DMS 273 treated with DMSO at 0.1 percent for 48 hours (cell line): ENCODE measurements at regions not wholly inside any gene's neighbourhood (a gene's known extent, or its start where the extent isn't known, plus 50 kb on each side); places are given as distances from the start of the nearest gene placed in this dataset.

Experiments used
- DNase-seq: peaks from one replicate; lab custom pipeline; 2025; lab: John Stamatoyannopoulos, UW

DNA sequence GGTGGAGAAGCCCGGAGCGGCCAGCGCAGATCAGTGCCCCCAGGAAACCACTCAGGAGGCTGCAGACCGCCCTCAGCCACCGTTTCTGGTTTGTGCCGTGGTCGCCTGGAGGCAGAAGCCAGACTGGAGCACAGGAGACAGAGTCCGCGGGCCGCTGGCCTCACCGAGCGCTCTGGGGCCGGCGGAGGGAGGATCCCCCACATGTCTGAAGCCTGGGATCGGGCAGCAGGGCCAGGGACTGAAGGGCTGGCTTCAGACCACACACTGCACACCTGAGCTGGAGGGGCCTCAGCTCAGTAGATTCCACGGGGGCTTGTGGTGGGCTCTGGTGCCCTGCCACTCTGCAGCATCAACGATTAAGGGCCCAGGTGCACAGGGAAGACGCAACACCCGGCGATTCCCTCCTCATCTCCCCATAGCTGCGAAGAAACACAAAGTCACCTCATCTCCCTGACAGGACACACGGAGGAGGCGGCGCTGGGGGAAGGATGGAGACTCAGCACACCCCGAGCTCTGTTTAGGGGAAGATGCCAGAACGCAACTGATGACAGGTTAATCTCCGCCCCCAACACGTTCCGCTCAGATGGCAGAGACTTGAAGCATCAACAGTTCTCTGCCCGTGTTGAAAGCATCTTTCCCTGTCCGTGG lies 408.1 kb downstream of the GALR1 start:
- no peak for DNase-seq

DNA sequence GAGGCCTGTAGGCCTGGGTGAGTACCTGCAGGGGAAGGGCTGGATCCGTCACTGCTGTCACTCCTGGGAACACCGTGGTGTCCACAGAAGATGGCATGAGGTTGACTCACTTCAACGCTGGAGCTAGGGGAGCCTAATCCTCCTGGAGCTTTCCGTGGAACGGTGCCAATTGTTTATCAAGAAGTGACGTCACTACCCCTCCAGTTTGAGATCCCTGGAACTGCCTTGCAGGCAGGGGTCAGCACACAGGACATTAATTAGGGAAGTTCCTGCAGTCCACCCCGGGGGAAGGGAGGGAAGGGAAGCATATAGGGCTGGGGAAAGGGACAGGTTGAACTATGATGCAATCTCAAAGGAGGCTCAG lies 408.6 kb downstream of the GALR1 start:
- no peak for DNase-seq

DNA sequence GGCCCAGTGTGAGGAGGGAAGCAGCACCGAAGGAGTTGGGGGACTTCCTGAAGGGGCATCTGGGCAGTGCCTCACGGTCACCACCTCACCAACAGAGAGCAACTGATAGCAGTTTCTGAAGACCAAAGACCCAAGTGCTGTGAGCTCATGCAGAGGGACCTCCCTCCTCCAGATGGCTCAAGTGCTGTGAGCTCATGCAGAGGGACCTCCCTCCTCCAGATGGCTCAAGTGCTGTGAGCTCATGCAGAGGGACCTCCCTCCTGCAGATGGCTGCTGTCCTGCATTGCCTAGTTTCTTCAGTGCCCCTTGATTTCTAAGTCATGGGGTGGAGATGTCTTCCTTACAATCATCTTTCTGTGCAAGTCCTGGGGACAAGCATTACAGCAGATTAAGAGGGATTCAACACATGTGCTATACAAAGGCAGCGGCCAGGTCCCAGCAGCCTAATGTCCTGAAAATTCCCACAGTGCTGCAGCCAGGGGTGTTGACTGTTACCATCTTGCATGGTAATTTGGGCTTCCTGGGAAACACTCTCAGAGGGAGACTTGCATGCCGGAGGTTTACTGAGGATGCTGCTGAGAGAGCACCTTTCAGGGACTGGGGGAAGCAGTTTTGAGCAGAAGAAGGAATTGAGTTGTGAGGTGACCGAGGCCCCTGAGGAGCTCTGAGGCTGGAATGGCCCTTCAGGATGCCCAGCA lies 409.3 kb downstream of the GALR1 start:
- DNase-seq, result no peak

DNA sequence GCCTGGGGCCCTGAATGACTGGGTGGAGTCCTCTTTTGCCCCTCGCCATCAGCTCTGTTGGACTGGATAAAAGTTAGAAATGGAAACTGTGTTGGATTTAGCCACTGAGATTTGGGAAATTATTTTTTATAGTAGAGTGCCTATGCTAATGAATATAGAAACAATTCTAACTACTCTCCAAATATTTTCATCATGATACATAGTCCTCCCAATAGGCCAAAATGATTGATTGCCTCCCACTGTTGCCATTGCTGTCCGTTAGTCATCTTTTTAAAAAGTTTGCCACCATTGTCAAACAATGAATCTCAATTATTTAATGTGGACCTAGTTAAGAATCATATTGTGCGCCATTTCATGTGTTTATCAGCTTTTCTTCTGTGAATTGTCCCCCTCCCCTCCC lies 417.0 kb downstream of the GALR1 start:
- DNase-seq, result no peak

DNA sequence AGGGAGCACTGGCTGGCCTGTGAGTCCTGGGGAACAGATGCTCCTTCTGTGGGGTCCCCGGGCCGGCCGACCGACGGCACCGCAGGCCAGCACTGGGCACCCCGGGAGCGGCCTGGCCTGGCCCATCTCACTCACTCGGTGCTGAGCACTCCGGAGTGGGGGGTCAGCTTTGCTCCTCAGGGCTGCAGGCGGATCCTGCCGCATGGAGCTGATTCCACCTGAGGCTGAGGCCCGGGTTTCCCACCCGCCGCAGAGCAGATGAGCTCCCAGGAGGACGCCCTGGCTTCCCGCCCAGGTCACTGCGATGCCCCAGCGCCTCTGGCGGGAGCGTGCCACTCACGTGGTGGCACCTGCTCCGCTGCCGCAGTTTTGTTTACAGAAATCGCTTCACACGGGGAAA lies 418.6 kb downstream of the GALR1 start:
- no peak for DNase-seq

DNA sequence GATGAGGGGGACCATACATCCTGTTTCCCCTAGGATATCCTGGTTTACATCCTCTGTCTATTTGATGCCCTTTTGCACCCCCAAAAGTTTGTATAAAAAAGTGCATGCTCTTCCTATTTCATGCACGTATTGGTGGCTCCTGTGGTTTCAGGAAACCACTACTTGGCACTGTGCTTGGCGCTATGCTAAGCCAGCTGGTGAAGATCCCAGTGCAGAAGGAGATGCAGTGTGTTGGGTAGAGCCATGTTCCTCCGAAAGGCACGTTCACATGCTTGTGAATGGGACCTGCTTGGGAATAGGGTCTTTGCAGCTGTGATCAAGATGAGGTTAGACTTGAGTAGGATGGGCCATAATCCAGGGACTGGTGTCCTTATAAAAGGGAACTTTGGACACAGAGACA lies 419.7 kb downstream of the GALR1 start:
- DNase-seq, result no peak

DNA sequence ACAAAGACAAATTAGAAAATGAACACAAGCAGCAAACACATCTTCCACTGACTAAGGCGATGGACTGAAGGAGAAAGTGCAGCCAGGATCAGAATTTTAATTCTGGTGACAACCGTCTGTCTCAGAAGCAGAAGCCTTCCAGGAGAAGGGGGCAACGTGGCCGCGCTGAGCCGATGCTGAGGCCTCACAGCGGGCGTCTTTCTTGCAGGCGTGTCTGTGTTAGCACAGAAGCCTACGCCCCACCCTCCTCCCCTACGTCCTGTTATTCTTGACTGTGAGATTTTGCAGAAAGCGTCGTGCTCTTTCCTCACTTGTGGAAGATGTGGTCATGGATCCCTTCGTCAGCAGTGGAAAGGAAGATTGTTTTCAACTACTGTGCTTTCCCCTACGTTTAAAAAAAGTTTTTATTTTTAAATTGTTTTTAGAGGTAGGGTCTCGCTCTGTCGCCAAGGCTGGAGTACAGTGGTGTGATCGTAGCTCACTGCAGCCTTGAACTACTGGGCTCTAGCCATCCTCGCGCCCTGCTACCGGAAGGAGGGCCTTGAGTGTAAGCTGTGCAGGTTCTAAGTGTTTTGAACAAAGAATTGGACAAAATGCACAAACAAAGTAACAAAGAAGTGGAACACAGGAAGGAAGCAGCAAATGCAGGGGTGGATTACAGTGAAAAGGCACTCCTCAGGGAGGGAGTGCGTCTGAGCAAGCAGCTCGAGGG lies 422.0 kb downstream of the GALR1 start:
- no peak for DNase-seq

DNA sequence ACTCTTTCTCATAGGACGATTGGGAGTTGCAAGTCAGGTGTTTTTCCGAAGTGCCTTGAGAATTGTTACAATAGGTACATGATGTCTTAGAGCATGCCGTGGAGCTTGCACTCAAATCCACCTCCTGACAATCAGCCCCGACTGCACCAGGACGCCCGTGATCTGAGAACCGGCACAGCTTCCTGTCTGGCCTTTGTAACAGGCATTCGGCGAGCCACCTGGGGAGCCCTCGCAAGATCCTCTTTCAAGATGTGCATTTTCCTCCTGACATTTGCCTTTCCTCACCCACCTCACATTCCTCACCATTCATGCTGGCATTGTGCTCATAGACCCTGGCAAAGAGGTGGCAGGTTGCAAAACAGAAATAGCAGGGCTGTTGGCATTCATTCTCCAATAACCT lies 427.3 kb downstream of the GALR1 start:
- no peak for DNase-seq

DNA sequence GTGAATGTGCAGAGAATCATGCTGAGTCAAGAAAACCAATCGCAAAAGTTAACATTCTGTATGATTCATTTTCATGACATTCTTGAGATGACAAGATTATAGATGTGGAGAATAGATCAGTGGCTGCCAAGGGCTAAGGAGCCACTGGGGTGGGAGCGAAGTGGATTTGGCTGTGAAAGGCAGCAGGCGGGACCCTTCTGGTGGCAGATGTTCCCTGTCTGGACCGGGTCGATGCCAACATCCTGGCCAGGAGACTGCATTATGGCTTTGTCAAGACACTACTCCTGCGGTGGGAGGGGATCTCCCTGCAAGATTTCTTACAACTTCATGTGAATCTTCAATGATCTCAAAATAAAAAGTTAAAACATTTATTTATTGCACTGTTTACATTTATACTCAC lies 427.9 kb downstream of the GALR1 start:
- peak; percentile 18 for DNase-seq

DNA sequence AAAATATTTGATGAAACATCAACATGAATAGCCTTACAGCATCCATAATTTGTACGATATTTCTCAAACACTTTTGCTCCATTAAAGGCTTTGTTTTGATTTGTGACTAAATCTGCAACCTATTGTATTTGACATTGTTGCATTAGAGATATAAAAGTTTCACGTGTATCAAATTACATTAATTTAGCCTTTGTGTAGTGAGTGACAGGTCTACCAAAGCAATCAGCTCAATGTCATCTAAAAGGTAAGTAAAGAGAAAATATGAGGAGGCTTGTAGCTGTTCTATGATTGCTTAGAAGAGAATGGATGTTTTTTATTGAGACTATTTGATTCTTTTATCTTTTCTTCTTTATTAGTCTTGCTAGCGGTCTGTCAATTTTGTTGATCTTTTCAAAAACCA lies 430.2 kb downstream of the GALR1 start:
- DNase-seq, result no peak

DNA sequence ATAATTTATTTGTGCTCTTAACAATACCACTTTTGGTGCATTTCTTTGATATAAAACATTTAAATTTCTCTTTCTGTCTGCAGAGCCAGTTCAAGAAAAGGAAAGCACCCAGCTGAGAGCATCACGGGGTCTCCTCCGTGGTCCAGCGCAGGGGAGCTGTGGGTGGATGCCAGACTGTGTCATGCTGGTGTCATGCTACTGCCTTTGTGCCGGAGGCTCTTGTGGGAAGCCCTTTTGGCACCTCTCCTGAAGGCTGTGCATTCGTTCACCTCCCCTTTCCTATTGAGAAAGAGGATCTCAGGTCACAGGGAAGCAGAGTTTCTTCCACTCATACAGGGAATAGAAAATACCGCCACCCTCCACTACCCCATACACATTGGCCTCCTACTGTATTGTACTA lies 450.4 kb downstream of the GALR1 start:
- DNase-seq, result no peak

DNA sequence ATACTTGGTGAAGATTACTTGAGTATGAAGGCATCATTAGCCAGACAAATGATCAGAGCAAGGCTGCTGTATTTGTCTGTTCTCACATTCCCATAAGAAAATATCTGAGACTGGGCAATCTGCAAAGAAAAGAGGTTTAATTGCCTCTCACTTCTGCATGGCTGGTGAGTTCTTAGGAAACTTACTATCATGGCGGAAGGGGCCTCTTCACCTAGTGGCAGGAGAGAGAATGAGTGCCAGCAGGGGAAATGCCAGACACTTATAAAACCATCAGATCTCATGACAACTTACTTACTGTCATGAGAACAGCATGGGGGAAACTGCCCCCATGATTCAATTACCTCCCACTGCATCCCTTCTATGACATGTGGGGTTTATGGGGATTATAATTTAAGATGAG lies 452.3 kb downstream of the GALR1 start:
- no peak for DNase-seq

DNA sequence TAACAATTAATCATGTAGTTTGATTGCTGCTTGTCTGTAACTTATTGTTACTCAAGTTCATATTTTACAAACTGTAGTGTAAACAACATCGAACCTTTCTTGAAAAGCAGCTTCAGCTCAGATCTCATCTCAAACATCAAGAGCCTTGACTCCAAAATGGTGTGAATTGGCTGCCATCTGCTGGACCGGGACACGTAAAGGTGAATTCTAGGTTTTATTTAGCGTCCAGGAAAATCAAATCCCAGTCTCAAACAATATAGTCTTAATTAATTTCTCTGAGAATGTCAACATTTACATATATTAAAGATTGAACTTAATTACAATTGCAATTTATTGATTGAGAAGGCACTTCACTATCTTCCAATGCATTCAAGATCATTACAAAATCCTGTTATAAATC lies 453.0 kb downstream of the GALR1 start:
- peak; percentile 27 for DNase-seq

DNA sequence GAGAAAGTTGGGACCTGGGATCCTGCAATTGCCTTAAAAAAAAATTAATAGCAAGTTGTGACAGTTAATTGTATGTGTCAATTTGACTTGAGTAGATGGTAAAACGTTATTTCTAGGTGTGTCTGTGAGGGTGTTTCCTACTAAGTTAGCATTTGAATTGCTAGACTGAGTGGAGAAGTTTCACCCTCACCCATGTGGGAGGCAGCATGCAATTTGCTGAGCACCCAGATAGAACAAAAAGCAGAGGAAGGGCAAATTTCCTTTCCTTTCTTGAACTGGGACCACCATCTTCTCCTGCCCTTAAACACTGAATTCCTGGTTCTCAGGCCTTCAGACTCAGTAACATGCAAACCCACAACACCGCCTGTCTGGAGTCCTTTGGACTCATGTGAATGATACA lies 455.7 kb downstream of the GALR1 start:
- no peak for DNase-seq

DNA sequence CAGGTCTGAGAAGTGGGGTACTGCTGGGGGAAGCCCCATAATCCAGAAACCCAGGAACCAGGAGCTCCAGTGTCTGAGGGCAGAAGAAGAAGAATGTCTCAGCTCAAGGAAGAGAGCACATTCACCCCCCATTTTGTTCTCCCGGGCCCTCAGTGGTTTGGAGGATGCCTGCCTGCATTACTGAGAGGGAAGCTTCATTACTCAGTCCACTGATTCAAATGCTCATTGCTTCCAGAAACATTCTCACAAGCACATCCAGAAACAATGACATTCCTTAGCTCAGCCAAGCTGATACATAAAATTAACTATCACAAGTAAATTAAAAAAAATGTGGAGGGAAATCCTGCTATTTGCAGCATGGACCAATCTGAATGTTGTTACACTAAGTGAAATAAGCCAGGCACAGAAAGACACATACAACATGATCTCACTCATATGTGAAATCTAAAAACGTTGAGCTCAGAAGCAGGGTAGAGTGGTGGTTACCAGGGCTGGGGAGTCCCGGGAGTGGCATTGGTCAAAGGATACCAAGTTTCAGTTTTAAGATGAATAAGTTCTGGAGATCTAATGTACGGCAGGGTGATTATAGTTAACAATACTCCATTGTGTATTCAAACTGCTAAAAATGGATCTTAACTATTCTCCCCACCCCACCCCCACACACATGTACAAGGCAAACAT lies 459.3 kb downstream of the GALR1 start:
- no peak for DNase-seq

DNA sequence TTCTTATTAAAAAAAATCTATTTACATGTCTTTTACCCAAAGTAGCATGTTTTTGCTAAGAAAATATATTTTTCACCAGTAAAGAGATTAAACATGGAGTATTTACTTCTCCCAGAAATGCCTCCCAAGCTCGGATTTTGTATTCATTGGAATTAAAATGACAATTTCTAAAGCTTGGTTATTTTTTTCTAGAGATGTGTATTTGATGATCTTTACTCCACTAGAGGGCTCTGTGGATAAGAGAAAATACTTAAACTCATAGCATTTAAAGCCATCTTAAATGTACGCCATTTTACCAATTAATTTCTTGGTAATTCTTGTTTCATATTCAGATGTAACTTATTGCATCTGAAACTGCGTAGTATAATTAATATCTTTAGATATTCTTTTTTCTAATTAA lies 461.4 kb downstream of the GALR1 start:
- DNase-seq, result no peak

DNA sequence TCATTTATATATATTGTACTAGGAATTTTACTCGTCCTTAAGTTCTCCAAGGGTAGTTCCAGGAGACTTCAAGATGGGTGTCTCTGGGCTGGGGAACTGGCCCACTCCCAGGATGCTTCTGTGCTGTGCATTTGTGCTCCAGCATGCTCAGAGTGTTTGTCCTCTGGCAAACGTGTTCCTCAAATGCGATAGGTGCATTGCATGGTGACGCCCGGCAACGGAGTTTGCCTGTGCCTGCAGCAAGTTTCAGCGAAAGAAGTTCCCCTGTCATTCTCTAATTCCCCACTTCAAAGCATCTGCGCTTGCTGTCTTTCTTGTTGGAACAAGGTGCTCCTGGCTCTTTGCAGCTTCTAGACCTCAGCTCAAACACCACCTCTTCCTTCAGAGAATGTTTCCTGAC lies 465.1 kb downstream of the GALR1 start:
- DNase-seq, result no peak

DNA sequence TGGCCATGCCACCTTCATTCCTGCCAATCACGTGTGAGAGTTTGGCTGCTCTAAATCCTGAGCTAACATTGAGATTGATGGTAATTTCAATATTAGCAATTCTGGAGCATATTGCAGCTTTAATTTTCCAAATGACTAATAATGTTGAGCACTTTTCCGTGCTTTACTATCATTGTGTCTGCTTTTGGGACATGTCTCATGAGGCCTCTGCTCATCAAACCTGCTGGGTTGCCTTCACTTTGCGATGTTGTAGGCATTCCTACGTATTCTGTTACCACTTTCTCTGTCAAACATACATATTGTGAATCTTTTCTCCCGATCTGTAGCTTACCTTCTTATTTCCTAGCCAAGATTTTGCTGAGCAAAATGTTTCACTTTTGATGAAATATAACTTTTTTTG lies 466.6 kb downstream of the GALR1 start:
- no peak for DNase-seq

DNA sequence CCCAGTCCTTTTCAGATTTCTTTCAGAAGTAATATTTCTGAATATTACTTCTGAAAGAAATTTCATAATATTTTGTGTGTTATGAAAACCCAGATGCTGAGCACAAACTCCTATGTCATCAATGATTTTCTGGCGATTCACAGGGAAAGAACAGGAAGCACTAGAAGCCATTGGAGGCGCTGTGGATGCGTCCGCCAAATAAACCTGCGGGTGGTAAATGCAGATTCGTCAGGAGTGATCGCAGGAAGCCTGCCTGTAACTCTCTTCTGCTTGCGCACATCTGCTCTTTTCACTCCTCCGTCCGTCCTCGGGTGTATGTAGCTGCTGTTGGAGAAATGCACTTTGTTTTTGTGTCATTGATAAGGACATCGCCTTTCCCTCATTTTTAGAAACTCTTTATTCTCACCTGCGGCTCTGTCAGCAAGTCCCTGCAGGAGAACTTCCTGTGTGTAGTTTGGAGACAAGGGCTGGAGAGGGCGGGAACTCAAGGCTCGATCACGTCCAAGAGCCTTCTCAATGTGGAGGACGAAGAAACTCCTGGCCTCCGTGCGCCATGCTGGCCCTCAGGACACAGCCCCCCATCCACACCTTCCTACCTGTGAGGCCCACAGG lies 483.8 kb downstream of the GALR1 start:
- no peak for DNase-seq

DNA sequence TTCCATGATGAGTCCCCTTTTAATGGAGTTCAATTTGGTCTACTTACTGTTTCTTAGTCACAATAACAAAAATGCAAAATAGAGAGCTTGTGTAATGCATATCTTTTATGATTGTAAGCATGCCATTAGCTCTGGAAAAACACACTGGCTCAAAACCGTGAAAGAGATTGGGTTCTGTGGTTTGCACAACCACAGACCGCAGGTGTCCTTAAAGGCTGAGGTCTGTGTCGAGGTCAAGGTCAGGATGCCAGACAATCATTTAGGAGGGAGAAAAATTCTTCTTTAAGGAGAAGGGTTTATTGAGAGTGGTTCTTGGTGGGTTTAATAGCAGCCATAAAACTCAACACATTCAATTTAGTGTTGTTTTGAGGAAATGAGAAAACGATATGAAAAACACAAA lies 487.2 kb downstream of the GALR1 start:
- DNase-seq, result no peak

DNA sequence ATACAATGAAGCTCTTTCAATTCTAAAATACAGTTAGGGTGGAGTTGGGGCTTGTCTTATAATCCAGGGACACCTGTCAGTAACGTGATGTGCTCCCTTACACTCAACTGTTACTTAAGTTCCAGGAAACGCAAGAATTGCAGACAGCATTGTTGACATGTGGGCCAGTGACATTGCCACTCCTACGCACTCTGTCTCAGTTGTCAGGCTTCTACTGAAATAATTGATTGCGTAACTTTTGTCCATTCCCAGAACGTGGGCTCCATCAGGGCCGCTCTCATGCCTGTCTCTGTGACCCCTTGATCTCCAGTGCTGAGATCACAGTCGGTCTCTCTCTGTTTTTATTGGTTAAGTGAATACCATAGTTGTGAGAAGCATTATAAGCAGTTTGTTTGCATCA lies 487.8 kb downstream of the GALR1 start:
- no peak for DNase-seq

DNA sequence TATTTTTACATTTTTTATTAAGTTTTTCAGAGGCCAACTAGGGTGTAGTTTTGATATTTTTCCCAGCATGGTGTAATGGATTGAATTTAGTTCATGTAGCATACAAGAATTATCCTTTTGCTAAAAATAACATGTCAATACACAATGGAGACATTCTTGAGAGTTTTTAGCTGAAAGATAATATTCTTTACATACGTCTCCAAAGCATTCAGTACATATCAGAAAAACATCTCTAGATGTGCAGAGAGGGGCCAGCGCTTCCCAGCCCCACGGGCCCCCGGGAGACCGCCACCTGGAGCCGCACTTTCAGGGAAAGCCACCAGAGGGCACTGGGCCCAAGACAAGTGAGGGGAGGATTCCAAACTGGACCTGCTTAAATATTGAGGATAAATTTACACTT lies 499.4 kb downstream of the GALR1 start:
- DNase-seq, result no peak

DNA sequence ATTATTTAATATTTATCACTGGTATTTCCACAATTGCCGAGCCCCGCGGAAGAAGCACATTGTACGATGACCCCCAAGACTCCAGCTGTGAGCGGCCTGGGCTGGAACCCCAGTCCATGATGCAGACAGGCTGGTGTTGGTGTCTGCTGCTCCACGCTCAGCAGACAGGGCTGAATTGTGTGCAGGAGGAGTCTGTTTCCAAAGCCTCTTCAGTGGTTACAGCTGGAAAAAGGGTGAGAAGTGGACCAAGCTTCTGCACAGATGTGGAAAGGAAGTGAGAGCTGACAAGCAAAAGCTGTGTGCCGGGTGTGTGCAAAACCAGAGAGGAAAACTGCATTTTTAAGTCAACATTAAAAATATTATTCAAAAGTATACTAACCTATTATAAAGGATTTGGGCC lies 500.4 kb downstream of the GALR1 start:
- DNase-seq, result no peak
